Keratinocyte (primary cell): ENCODE measurements at regions not wholly inside any gene's neighbourhood (a gene's known extent, or its start where the extent isn't known, plus 50 kb on each side); places are given as distances from the start of the nearest gene placed in this dataset.

Experiments used
- EZH2 ChIP-seq: IDR thresholded peaks from one replicate; pipeline ENCODE4 v1.6.1; 2012; ENCODE audit warnings: inconsistent platforms, mild to moderate bottlenecking, low read length, moderate library complexity
- TF ChIP-seq, protein P1 (sequence below), 3 experiments: IDR thresholded peaks in 1 of 3; conservative IDR thresholded peaks in 1 of 3; optimal IDR thresholded peaks in 1 of 3; 2 replicates in 2 of 3; 3 replicates in 1 of 3; pipeline versions ENCODE3 to v1.5.1; 2011; ENCODE audit warnings: low read length in 3 of 3, mild to moderate bottlenecking in 3 of 3, moderate library complexity in 2 of 3, control low read depth in 1 of 3, inconsistent platforms in 1 of 3; ENCODE audit not compliant: insufficient read depth in 2 of 3; ENCODE audit errors: extremely low read depth in 1 of 3

DNA sequence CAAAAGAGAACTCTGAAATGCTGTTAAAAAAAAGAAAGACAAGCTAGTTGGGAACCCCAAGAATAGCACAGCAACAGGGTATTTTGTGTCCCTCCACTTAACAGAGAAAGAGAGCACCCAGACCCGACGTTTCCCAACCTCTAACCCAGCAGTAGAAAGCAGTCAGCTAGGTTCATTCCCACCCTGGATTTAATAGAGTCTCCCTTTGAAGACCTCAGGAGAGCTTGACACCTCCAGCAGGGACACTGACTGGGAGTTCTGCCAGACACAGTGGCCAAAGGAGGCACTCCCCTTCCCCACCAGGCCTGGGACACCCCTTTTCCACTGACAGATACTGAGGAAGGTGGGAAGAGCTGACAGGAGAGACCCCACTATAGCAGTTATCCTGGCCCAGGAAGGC is 337.5 kb upstream of the MSX2 start:
- TF ChIP-seq, protein P1, sequence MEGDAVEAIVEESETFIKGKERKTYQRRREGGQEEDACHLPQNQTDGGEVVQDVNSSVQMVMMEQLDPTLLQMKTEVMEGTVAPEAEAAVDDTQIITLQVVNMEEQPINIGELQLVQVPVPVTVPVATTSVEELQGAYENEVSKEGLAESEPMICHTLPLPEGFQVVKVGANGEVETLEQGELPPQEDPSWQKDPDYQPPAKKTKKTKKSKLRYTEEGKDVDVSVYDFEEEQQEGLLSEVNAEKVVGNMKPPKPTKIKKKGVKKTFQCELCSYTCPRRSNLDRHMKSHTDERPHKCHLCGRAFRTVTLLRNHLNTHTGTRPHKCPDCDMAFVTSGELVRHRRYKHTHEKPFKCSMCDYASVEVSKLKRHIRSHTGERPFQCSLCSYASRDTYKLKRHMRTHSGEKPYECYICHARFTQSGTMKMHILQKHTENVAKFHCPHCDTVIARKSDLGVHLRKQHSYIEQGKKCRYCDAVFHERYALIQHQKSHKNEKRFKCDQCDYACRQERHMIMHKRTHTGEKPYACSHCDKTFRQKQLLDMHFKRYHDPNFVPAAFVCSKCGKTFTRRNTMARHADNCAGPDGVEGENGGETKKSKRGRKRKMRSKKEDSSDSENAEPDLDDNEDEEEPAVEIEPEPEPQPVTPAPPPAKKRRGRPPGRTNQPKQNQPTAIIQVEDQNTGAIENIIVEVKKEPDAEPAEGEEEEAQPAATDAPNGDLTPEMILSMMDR (optimal IDR thresholded peaks at IDR 0.05 in 1 of 3, IDR thresholded peaks at IDR 0.05 in 1 of 3, conservative IDR thresholded peaks at IDR 0.05 in 1 of 3; ENCODE audit: extremely low read depth in 1 of 3, insufficient read depth in 2 of 3, low read length in 3 of 3), result no peak
- TF ChIP-seq EZH2, result no peak
